ENCODE measurements at regions not wholly inside any gene's neighbourhood (a gene's known extent, or its start where the extent isn't known, plus 50 kb on each side); places are given as distances from the start of the nearest gene placed in this dataset.
A peak's percentile ranks its signal among the peaks of the same experiment; 100 is the strongest.
"Not testable (repeated sequence)": the region's sequence is repeated elsewhere in the genome, so short reads cannot be mapped to it uniquely, and the experiment has no call there.

- H3K9me3 ChIP-seq (replicated peaks; ENCODE audit: control insufficient read depth, insufficient read depth, low read depth, low read length); CTCF ChIA-PET (ENCODE audit: low intra/inter-chr PET ratio); H3K9me1 ChIP-seq (ENCODE audit: control insufficient read depth, insufficient read depth, low read length); BruUV-seq (replicated peaks); H2AFZ ChIP-seq (ENCODE audit: low read depth, low read length); H3K27ac ChIP-seq (ENCODE audit: extremely low read depth, low read depth, low read length); H3K4me2 ChIP-seq (ENCODE audit: insufficient read depth, low read length); H3K79me2 ChIP-seq (ENCODE audit: control insufficient read depth, insufficient read depth, low read length); H3K9ac ChIP-seq (ENCODE audit: insufficient read depth in 1 of 2, low read depth in 2 of 2, low read length in 2 of 2); H4K20me1 ChIP-seq (replicated peaks; ENCODE audit: control insufficient read depth, insufficient read depth, low read length); intact Hi-C loops (cut with micrococcal nuclease); ATAC-seq; DNase-seq (ENCODE audit: extremely low read depth in 1 of 4, low spot score in 3 of 4); H3K36me3 ChIP-seq (ENCODE audit: control insufficient read depth, insufficient read depth, low read length); FAIRE-seq; H3K27me3 ChIP-seq (ENCODE audit: control insufficient read depth in 2 of 2, insufficient read depth in 2 of 2, low read length in 2 of 2); H3K4me1 ChIP-seq (replicated peaks in 1 of 2; ENCODE audit: control insufficient read depth in 2 of 2, insufficient read depth in 2 of 2, low read length in 2 of 2); in situ Hi-C loops (cut with MboI); H3K4me3 ChIP-seq: not testable (repeated sequence)
- TF ChIP-seq ZNF146 (CRISPR knock-in tag; IDR thresholded peaks at IDR 0.05; ENCODE audit: unreplicated experiment): peak; percentile 80
- POLR2A ChIA-PET: interaction anchor here (1.2 kb wide), 1 partner anchor 10 kb away, joined by 3 read pairs; no protein-coding TSS in a partner anchor
- 7% methylated on average over 7 of the region's 7 CpGs for WGBS (ENCODE audit: insufficient coverage, low coverage, missing lambda C conversion rate)
These were observed 174.2 kb upstream of the FOXK1 start for GRCh38 chr7:4507886-4508285.

- H3K4me3 ChIP-seq: no peak overlapping the region
- no peak overlapping the region for H2AFZ ChIP-seq (ENCODE audit: low read depth, low read length)
- TF ChIP-seq EP300 (IDR thresholded peaks at IDR 0.05; ENCODE audit: low read length) (no peak), GTF3C2 (IDR thresholded peaks at IDR 0.05; ENCODE audit: borderline replicate concordance, extremely low read depth, insufficient read length) (no peak), ZNF77 (CRISPR knock-in tag; IDR thresholded peaks at IDR 0.05) (no peak), BRD4 (IDR thresholded peaks at IDR 0.05) (no peak), MED1 (CRISPR knock-in tag; IDR thresholded peaks at IDR 0.05; ENCODE audit: borderline replicate concordance) (no peak)
- H3K27me3 ChIP-seq (ENCODE audit: control insufficient read depth in 2 of 2, insufficient read depth in 2 of 2, low read length in 2 of 2): peaks cover 0 to 11% of the 10 kb centered on the region in 2 experiments; a peak in 1 of 5 replicates
- ATAC-seq (no peak), FAIRE-seq (no peak), DNase-seq (ENCODE audit: extremely low read depth in 1 of 4, low spot score in 3 of 4) (no peak)
- ChIA-PET POLR2A (interaction anchor here (0.6 kb wide), 1 partner anchor 284 kb away, joined by 3 read pairs; no protein-coding TSS in a partner anchor), CTCF (ENCODE audit: low intra/inter-chr PET ratio) (no interaction called here)
- H3K27ac ChIP-seq (ENCODE audit: extremely low read depth, low read depth, low read length): no peak overlapping the region
- 0% methylated on average over 1 of the region's 1 CpG for WGBS (ENCODE audit: insufficient coverage, low coverage, missing lambda C conversion rate)
- no peaks in the 10 kb centered on the region for H3K9me1 ChIP-seq (ENCODE audit: control insufficient read depth, insufficient read depth, low read length)
- H3K9me3 ChIP-seq (replicated peaks; ENCODE audit: control insufficient read depth, insufficient read depth, low read depth, low read length): no peaks in the 10 kb centered on the region
- no peaks in the 10 kb centered on the region; the same call in 1 of the 2 replicates for H4K20me1 ChIP-seq (replicated peaks; ENCODE audit: control insufficient read depth, insufficient read depth, low read length)
- in situ Hi-C loops (cut with MboI) (no loop called here), intact Hi-C loops (cut with micrococcal nuclease) (no loop called here)
- no TSS peak for BruUV-seq (replicated peaks)
- no peaks in the 10 kb centered on the region for H3K79me2 ChIP-seq (ENCODE audit: control insufficient read depth, insufficient read depth, low read length)
- H3K4me2 ChIP-seq (ENCODE audit: insufficient read depth, low read length): no peak overlapping the region
- H3K4me1 ChIP-seq (replicated peaks in 1 of 2; ENCODE audit: control insufficient read depth in 2 of 2, insufficient read depth in 2 of 2, low read length in 2 of 2): no peaks in the 10 kb centered on the region
- no peaks in the 10 kb centered on the region for H3K36me3 ChIP-seq (ENCODE audit: control insufficient read depth, insufficient read depth, low read length)
- H3K9ac ChIP-seq (ENCODE audit: insufficient read depth in 1 of 2, low read depth in 2 of 2, low read length in 2 of 2): no peak overlapping the region
These were observed 168.6 kb upstream of the FOXK1 start for GRCh38 chr7:4513450-4513849.

Data from K562 (cell line).